Endometrium (tissue), 2 donors: ENCODE measurements at regions not wholly inside any gene's neighbourhood (a gene's known extent, or its start where the extent isn't known, plus 50 kb on each side); places are given as distances from the start of the nearest gene placed in this dataset.

Source experiments
- FAIRE-seq: peaks from 2 replicates; lab custom pipeline; 2012; peaks lifted over from hg19 to GRCh38; lab: Jason Lieb, UNC
- donor health status: control.
- donor health status: control.

GRCh38 chr11:19398772-19399527, 158.2 kb upstream of the E2F8 start:
- FAIRE-seq, result no peak

DNA sequence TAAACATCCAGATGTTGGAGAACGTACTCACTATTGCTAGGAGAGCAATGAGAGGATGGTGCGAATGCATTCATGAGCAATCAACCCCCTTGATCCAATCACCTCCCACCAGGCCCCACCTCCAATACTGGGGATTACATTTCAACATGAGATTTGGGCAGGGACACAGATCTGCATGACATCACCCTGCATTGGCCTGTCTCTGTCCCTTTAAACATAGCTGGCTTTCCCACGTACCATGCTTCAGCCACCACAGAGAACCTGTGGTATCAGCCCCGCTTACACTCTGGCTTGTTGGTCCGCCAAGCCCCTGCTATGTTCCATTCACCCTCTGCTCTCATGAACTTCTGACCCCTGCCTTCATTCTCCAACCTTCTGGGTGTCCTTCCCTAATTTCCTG, 157.5 kb upstream of the E2F8 start:
- FAIRE-seq, result no peak

DNA sequence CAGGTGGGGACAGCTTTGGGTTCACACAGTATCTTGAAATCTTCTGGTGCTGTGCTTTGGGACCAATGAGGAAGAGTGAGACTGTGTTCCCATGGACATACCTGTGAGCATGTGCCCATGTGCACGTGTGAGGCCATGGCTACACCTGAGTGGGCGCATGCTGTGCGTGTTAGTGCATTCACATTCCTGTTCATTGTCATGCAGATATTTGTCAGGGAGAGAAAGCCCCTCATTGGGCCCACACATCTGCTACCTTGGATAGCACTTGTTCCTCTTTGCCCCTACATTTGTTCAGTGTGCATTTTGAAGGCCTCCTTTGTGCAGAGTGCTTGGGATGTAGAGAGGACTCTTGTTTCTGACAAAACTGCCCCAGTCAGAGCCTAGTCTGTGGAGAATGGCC, 154.3 kb upstream of the E2F8 start:
- no peak for FAIRE-seq

GRCh38 chr11:19394525-19395016, 153.8 kb upstream of the E2F8 start:
- no peak for FAIRE-seq

DNA sequence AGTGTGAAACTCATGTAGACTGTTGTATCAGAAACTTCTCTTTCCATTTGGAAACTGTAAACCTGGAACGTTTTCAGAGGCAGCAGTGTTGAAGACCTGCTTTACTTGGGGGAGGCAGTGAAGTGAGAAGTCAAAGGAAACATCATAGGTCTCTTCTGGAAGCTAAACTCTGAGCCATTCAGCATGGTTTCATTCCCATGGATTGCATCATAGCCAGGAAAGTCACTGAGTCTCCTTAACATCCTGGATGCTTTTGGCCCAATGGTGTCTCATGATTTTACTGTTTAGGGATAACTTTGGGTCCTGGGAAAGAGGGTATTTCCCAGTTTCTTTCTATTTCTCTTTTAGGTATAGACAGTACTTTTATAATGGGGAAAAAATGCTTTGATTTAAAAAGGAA, 153.2 kb upstream of the E2F8 start:
- FAIRE-seq, result no peak

DNA sequence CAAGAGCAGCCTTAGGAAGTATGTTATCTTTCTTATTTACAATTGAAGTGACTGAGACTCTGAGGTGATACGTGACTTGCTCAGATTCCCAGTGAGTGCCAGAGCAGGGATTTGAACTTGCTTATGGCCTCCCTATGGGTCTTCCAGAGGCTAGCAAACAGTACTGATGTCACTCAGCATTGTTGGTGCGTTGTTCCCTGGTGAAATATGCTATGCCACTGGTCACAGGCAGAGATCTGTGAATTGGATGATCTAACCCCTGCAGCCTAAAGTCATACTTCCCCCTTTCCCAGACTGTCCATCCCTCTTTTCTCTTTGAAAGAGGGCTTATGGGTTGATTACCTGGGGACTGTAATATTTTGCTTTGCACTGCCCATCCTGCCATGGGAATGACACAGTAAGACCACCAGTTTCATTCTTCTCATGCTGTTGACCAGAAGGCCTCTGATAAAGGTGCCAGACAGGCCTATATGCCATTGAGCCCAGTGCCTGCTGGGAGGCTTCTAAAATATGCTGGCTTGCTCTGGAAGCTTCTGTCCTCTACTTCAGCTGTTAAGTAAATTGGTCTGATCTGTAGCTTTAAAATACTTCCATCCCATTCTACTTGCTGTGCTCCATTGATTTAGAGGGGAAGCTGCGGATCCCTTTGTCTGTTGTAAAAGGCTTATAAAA, 152.2 kb upstream of the E2F8 start:
- no peak for FAIRE-seq

- no peak for FAIRE-seq
Measured at GRCh38 chr11:19392321-19392720, 151.6 kb upstream of the E2F8 start.

- no peak for FAIRE-seq
Measured at GRCh38 chr11:19391652-19392051, 150.9 kb upstream of the E2F8 start.

DNA sequence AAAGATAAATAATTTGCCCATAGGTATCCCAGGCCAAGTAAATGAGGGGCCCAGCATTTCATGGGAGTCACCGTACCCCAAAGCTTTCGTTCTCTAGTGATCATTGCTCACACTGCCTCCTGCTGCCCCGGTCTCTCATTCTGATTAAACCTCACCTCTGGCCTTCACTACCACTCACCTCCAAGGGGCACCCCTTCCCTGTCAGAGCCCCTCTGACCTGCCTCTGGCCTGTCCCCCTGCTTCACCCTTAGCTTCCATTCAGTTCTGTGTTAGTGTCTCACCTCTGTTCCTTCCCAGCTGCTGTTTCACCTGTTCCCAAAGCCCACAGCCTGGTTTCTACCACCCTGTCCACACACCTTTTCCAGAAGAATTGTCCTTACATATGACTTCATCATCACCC, 150.3 kb upstream of the E2F8 start:
- FAIRE-seq, result no peak

DNA sequence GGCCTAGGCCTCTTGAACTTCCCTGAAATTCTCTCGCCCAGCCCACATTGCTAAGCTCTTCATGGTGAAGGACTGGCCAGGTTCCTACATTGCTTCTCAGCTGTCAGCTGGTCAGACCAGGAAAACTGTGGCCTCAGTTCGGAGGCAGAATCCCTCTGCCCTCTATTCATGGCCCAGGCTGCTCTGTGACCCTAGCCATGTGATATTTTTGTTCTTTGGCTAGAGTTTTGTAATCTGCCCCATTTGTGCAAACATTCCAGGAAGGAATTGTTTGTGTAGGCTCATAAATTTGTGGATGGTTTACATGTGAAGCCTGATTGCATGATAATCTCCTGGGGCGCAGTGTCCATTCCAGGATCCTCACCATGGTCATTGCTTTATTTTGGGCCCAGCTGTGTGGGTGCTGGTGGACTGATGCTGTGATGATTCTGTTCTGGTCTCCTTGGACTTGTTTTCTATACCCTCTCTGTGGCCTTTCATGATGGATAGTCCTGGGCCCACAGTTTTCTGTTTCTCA, 149.1 kb upstream of the E2F8 start:
- FAIRE-seq, result no peak

DNA sequence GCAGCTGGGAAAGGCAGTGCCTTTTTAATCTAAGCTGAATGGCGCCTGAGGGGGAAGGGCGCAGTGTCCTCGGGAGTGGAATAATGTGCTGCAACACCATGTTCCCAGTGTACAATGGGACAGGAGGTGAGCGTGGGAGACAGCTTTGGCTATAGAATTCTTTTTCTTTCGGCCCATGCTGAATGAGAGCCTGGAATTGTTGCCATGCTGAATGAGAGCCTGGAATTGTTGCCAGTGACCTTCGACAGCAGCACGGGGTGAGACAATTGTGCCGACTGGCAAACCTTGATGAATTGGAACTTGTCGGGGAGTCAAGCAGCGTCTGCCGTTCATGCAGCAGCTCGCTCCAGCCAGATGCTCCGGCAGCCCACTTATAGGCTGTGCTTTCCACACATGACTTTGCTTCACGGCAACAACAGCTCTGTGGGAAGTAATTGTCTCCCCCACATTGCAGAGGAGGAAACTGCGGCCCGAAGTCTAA, 141.4 kb upstream of the E2F8 start:
- no peak for FAIRE-seq

DNA sequence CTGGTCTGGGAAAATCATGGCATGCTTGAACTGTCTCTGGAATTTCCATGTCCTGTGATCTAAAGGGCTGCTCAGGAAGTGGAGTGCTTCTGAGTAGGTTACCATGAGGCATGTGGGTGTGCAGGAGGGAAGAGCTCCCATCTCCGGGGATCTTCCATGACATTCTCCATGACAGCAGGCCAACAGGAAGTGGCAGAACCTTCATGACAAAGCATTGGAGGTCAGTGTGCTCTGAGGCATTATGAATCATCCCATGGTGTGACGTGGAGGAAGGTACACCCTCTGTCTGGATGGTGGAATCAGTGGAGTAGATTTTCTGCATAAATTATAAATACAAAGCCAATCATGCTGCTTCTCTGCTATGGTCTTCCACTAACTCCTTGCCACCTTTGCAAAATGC, 139.6 kb upstream of the E2F8 start:
- no peak for FAIRE-seq

DNA sequence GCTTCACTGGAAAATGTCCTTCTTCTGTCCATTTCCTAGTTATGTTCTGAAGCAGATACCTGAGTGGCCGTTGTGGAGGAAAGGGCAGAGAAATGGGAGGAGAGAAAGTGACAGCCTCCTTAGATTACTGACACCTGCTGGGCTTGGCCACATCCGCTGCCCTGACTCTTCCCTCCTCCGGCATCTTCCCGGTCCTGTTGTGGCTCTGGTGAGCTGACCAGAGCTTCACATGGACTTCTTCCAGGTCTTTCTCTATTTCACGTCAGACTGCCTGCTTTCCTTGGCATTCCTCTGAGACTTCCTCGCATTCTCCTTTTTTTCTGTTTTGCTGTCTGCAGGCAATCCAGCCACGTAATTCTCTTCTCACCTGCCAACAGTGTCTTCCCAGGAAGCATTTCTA, 138.7 kb upstream of the E2F8 start:
- FAIRE-seq, result no peak

DNA sequence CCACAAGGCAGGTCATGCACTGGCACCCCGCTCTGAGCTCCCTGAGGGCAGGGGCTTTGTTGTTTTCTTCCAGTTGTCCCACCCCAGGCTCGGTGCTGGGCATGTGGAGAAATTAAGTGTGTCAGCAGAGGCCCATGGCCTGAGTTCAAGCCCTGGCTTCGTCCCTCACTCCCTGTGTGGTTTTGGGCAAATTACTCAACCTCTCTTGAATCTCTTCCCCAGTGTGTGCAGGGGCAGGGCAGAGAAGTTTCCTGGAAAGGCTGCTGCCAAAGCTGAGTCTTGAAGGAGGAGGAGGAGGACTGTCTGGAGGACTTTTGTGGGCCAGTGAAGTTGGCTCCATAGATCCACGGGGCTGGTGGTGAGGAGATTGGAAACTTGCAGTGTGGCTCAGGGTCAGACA, 138.1 kb upstream of the E2F8 start:
- FAIRE-seq, result no peak

- no peak for FAIRE-seq
Measured at GRCh38 chr11:19377881-19378280, 137.1 kb upstream of the E2F8 start.

DNA sequence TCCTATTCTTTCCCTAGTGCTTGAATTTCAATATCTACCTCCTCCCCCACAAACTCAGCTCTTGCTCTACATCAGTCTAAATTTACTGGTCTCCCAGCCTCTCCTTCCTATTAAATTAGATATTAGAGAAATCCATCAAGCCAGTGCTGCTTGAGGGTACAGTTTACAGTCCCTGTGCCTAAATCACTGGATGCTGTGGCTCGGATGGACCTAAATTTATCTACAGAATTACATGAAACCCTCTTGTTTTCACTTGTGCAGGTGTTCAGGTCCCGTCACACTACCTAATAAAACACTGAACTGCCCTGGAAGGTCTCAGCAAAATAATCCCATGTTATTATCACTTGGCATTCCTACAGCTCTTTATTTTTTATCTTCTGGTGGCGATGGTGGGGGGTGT, 134.7 kb upstream of the E2F8 start:
- no peak for FAIRE-seq

GRCh38 chr11:19374151-19374569, 133.4 kb upstream of the E2F8 start:
- no peak for FAIRE-seq

DNA sequence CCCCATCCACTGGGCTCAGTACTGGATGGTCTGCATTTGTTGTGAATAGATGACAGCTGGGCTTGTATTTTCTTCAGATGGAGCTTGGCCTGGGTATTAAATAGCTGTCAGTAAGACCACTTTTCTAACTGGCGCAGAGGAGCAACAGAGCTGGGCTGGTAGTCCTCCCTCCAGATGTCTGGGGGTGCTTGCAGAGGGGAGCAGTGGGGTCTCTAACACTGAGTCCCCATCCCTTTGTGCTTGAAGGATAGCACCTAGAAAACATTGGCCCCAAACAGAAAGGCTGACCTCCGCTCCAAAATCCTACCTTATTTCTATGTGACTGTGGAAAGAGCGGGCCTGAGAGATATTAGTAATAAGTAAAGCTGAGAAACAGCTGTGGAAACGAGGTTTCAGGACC, 131.6 kb upstream of the E2F8 start:
- FAIRE-seq, result no peak

DNA sequence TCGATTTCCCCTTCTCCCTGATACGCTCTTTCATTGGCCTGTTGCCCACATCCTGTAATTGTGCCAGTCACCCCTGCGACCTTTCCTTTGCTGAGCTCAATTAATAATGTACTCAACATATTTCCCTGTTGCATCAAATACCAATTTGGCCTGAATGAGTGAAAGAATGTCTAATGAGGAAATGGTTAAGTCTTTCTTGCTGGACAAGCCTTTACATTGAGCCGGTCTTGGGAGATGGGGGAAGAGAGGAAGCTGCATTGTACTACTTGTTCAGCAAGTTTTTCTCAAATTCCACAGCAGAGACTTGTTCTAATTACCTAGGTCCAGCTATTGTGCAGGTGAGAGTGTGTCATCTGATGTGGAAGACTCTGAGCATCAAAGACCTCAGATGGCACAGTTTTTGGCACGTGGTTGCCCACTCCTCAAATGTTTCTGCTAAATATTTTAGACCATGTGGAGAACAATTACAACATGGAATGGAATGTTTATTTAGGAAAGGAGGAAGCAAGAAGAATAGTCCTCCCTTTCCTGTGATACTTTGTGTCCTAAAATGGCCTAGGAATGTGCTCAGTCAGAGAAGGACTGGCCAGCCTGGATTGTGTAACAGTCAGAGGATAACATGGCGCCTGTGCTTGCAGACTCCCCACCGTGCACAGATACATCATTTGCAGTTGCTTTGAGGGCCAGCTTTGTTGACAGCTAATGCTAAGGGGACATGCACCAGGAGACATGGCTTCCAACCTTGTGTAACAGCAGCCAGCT, 129.5 kb upstream of the E2F8 start:
- no peak for FAIRE-seq

DNA sequence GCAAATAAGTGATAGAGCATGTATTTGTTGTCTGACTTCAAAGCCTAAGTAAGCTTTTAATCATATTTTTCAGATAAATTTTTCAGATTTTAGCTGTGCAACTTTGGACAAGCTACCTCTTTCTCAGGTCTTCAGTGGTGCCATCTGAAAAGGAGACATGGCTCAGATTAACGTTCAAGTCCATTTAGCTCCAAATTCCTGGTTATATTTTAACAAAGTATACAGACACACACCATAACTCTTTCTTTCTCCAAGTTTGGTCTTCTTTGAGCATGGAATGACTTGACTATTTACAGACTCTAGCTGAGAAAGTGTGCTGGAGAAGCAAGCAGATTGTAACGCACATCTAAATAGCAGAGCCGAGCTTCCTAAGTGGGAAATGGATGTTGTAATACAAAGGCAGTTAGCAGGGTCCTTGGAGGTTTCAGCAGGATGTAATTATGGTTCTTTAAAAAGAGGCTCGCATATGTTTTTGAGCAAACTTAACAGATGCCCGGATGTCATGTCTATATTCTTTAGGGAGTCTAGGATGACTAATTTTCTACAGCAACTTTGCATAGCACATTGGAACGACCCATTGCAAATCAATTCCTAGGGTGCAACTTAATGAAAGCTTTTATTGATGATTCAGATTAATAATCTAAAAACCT, 128.1 kb upstream of the E2F8 start:
- no peak for FAIRE-seq

- FAIRE-seq, result no peak
Measured at GRCh38 chr11:19366992-19367709, 126.4 kb upstream of the E2F8 start.
